HCT116 (cell line): ENCODE measurements at regions not wholly inside any gene's neighbourhood (a gene's known extent, or its start where the extent isn't known, plus 50 kb on each side); places are given as distances from the start of the nearest gene placed in this dataset.

Source experiments
- ATAC-seq: fragments of 200-7000 bp; cut with Tn5 transposase; 2 replicates; pipeline ENCODE4 v1.9.1; 2020; ENCODE audit warnings: mild to moderate bottlenecking, moderate library complexity
- BruUV-seq: library from RNA; stranded (reverse); fragments of 400-500 nt; replicated peaks from 2 replicates; lab custom pipeline; 2021; lab: Mats Ljungman, UMichigan
- CTCF ChIA-PET: fragments of 300-600 bp; sonication (Branson Sonifier 250); formaldehyde crosslinking; loops from one replicate; lab custom pipeline; 2021; ENCODE audit warnings: antibody characterized with exemption; lab: Charles Lee
- POLR2A ChIA-PET: fragments of 300-600, 350-600 bp; sonication (Branson Sonifier 250); formaldehyde crosslinking; loops from one replicate; lab custom pipeline; 2021; ENCODE audit warnings: antibody characterized with exemption; lab: Charles Lee
- RAD21 ChIA-PET, 2 experiments: fragments of 300-600 bp; sonication (Branson Sonifier 250); formaldehyde crosslinking; loops; one replicate each; lab custom pipeline; 2023; ENCODE audit warnings: low total read pairs in 2 of 2; ENCODE audit not compliant: uncharacterized antibody in 2 of 2, unreplicated experiment in 2 of 2, low non-redundant PET in 1 of 2; lab: Charles Lee
- DNase-seq: peaks from one replicate; pipeline ENCODE4 v3.0.0-alpha.2; 2010; ENCODE audit warnings: low read depth, low spot score
- H2AFZ ChIP-seq: fragments of 200-600 bp; shearing (Covaris generic), sonication (generic); 2 replicates; pipeline ENCODE4 v1.6.1; 2017; ENCODE audit warnings: low read depth, mixed run types, mixed read lengths, antibody characterized with exemption, low read length; ENCODE audit not compliant: poor library complexity, severe bottlenecking
- H3K27ac ChIP-seq: 2 replicates; pipeline ENCODE4 v1.5.1; 2012; ENCODE audit warnings: low read depth, low read length
- H3K27me3 ChIP-seq: fragments of 200-600 bp; sonication (generic); 2 replicates; pipeline ENCODE4 v1.6.1; 2016; ENCODE audit warnings: mixed run types, low read length, mixed read lengths; ENCODE audit not compliant: insufficient read depth
- H3K36me3 ChIP-seq, 2 experiments: fragments of 200-500 bp in 1 of 2; fragments of 200-600 bp in 1 of 2; sonication (Bioruptor generic) in 1 of 2; sonication (generic) in 1 of 2; 2 replicates each; pipeline versions ENCODE4 v1.5.1 to v1.6.1; 2014 to 2016; ENCODE audit warnings: low read length in 2 of 2, inconsistent platforms in 1 of 2, mixed read lengths in 1 of 2, mixed run types in 1 of 2; ENCODE audit not compliant: insufficient read depth in 2 of 2, control insufficient read depth in 1 of 2
- H3K4me1 ChIP-seq, 2 experiments: fragments of 200-600 bp in 1 of 2; sonication (generic) in 1 of 2; 2 replicates each; pipeline versions ENCODE4 v1.5.1 to v1.6.1; 2012 to 2017; ENCODE audit warnings: low read length in 2 of 2, inconsistent platforms in 1 of 2, mild to moderate bottlenecking in 1 of 2, mixed read lengths in 1 of 2, mixed run types in 1 of 2, moderate library complexity in 1 of 2; ENCODE audit not compliant: insufficient read depth in 2 of 2, control insufficient read depth in 1 of 2
- H3K4me2 ChIP-seq: fragments of 200-600 bp; sonication (generic); 2 replicates; pipeline ENCODE4 v1.6.1; 2017; ENCODE audit warnings: mixed run types, low read length, mixed read lengths
- H3K4me3 ChIP-seq, 2 experiments: fragments of 200-600 bp in 1 of 2; sonication (generic) in 1 of 2; replicated peaks in 1 of 2; 2 replicates each; pipeline ENCODE4 v1.5.1; 2011 to 2016; ENCODE audit warnings: low read length in 2 of 2, control low read depth in 1 of 2, low read depth in 1 of 2, mild to moderate bottlenecking in 1 of 2, mixed read lengths in 1 of 2, mixed run types in 1 of 2
- H3K79me2 ChIP-seq: fragments of 200-600 bp; sonication (generic); 2 replicates; pipeline ENCODE4 v1.6.1; 2017; ENCODE audit warnings: mild to moderate bottlenecking, mixed run types, low read length, moderate library complexity, mixed read lengths; ENCODE audit not compliant: insufficient read depth
- H3K9ac ChIP-seq: fragments of 200-600 bp; sonication (generic); 2 replicates; pipeline ENCODE4 v1.6.1; 2016; ENCODE audit warnings: low read length, mixed read lengths
- H3K9me2 ChIP-seq: fragments of 200-600 bp; sonication (generic), shearing (Covaris generic); 2 replicates; pipeline ENCODE4 v1.6.1; 2017; ENCODE audit warnings: mixed run types, mild to moderate bottlenecking, moderate library complexity; ENCODE audit not compliant: insufficient read depth
- H3K9me3 ChIP-seq, 2 experiments: fragments of 200-500 bp in 1 of 2; fragments of 200-600 bp in 1 of 2; sonication (Bioruptor generic) in 1 of 2; sonication (generic) in 1 of 2; 2 replicates each; pipeline ENCODE4 v1.6.1; 2014 to 2017; ENCODE audit warnings: low read length in 2 of 2, mixed read lengths in 2 of 2, inconsistent platforms in 1 of 2, low read depth in 1 of 2, mild to moderate bottlenecking in 1 of 2, mixed run types in 1 of 2, moderate library complexity in 1 of 2; ENCODE audit not compliant: control insufficient read depth in 1 of 2, insufficient read depth in 1 of 2
- H4K20me1 ChIP-seq: fragments of 200-600 bp; sonication (generic), shearing (Covaris generic); 2 replicates; pipeline ENCODE4 v1.6.1; 2017; ENCODE audit warnings: mixed run types, mild to moderate bottlenecking, moderate library complexity; ENCODE audit not compliant: insufficient read depth
- CBX3 ChIP-seq: IDR thresholded peaks from 2 replicates; pipeline ENCODE4 v1.6.1; 2012; ENCODE audit warnings: low read depth
- CEBPB ChIP-seq: IDR thresholded peaks from 2 replicates; pipeline ENCODE4 v1.6.1; 2012; ENCODE audit warnings: low read depth
- EZH2 ChIP-seq: fragments of 200-600 bp; sonication (generic); IDR thresholded peaks from 2 replicates; pipeline ENCODE4 v1.6.1; 2017; ENCODE audit warnings: antibody characterized with exemption, mixed run types
- JUND ChIP-seq: IDR thresholded peaks from 2 replicates; pipeline ENCODE4 v1.6.1; 2012
- POLR2A ChIP-seq: IDR thresholded peaks from 2 replicates; pipeline ENCODE4 v1.7.0; 2011; ENCODE audit warnings: borderline replicate concordance; ENCODE audit not compliant: insufficient read depth, insufficient read length; ENCODE audit errors: extremely low read depth
- POLR2AphosphoS5 ChIP-seq: IDR thresholded peaks from 2 replicates; pipeline ENCODE4 v1.6.1; 2011; ENCODE audit warnings: mild to moderate bottlenecking, low read depth, low read length, moderate library complexity
- SP1 ChIP-seq: IDR thresholded peaks from 2 replicates; pipeline ENCODE4 v1.6.1; 2012; ENCODE audit warnings: low read depth
- YY1 ChIP-seq: IDR thresholded peaks from 2 replicates; pipeline ENCODE4 v1.6.1; 2011; ENCODE audit warnings: low read length, low read depth, moderate library complexity, mild to moderate bottlenecking; ENCODE audit not compliant: insufficient replicate concordance; ENCODE audit errors: extremely low read depth
- ZFX ChIP-seq: fragments of 450-650 bp; IDR thresholded peaks from 2 replicates; pipeline ENCODE4 v1.6.1; 2017
- ZNF274 ChIP-seq: fragments of 200-500 bp; sonication (Bioruptor generic); IDR thresholded peaks from 2 replicates; pipeline ENCODE4 v1.6.1; 2014; ENCODE audit warnings: mild to moderate bottlenecking, low read depth, low read length, inconsistent platforms
- intact Hi-C: fragments of 100-400 bp; cut with micrococcal nuclease; formaldehyde crosslinking; loops from 2 replicates; pipeline ENCODE4 v1.10.0; 2022
- TF ChIP-seq, protein P1 (sequence below): IDR thresholded peaks from 2 replicates; pipeline ENCODE4 v1.6.1; 2012
- TF ChIP-seq, protein P2 (sequence below): IDR thresholded peaks from 2 replicates; pipeline ENCODE4 v1.6.1; 2011; ENCODE audit warnings: mild to moderate bottlenecking, low read length, moderate library complexity; ENCODE audit not compliant: insufficient replicate concordance; ENCODE audit errors: extremely low read depth

GRCh38 chr14:82854901-82855300 lies 1321.2 kb upstream of the SEL1L start (continued):
- TF ChIP-seq, protein P1, sequence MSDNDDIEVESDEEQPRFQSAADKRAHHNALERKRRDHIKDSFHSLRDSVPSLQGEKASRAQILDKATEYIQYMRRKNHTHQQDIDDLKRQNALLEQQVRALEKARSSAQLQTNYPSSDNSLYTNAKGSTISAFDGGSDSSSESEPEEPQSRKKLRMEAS, result no peak
- TF ChIP-seq, all 23 proteins: peak for 0

DNA sequence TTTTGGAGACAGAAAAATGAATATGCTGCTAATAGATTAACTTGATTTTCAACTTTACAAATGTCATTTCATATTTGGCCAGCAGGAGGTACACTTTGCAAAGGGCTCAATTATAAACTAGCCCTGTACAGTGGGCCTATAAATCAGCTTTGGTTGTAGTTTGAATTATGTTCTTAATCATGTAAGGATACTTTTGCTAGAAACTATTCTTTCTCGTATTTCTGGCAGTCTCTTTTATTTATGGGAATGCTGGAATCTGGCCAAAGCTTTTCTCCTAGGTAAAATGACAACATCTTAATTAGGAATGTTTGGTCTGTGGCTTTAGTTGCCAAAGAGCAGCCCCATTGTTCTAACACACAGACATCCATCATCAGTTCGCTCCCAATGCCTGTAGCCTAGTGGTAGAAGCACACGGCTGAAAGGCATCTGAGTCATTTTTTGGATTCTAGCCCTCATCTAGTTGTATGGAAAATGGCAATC lies 1322.3 kb upstream of the SEL1L start:
- ATAC-seq, result no peak
- H3K9me3 ChIP-seq, result peaks cover 12% of the 10 kb centered on the region in 2 experiments; a peak in 2 of 4 replicates

More for the DNA sequence above, 1322.3 kb upstream of the SEL1L start:
- CTCF ChIA-PET, result no interaction called here
- no peaks in the 10 kb centered on the region for H3K4me1 ChIP-seq
- POLR2A ChIA-PET, result no interaction called here
- H3K27me3 ChIP-seq, result no peaks in the 10 kb centered on the region
- no peaks in the 10 kb centered on the region for H3K79me2 ChIP-seq
- no TSS peak for BruUV-seq
- H3K9me2 ChIP-seq, result no peaks in the 10 kb centered on the region
- H4K20me1 ChIP-seq, result no peaks in the 10 kb centered on the region
- H3K4me3 ChIP-seq, result no peak overlapping the region
- TF ChIP-seq ZNF274, result no peak
- TF ChIP-seq, protein P2, sequence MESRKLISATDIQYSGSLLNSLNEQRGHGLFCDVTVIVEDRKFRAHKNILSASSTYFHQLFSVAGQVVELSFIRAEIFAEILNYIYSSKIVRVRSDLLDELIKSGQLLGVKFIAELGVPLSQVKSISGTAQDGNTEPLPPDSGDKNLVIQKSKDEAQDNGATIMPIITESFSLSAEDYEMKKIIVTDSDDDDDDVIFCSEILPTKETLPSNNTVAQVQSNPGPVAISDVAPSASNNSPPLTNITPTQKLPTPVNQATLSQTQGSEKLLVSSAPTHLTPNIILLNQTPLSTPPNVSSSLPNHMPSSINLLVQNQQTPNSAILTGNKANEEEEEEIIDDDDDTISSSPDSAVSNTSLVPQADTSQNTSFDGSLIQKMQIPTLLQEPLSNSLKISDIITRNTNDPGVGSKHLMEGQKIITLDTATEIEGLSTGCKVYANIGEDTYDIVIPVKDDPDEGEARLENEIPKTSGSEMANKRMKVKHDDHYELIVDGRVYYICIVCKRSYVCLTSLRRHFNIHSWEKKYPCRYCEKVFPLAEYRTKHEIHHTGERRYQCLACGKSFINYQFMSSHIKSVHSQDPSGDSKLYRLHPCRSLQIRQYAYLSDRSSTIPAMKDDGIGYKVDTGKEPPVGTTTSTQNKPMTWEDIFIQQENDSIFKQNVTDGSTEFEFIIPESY, result no peak
- TF ChIP-seq YY1, result no peak
- TF ChIP-seq JUND, result no peak
- TF ChIP-seq SP1, result no peak
- TF ChIP-seq, protein P1, result no peak
- TF ChIP-seq CEBPB, result no peak
- TF ChIP-seq POLR2A, result no peak
- no peak for TF ChIP-seq ZFX
- no peak for TF ChIP-seq EZH2
- TF ChIP-seq POLR2AphosphoS5, result no peak
- no peak for TF ChIP-seq CBX3
- RAD21 ChIA-PET, result no interaction called here
- H3K27ac ChIP-seq, result no peak overlapping the region
- H3K36me3 ChIP-seq, result no peaks in the 10 kb centered on the region
- H3K9ac ChIP-seq, result no peak overlapping the region
- H2AFZ ChIP-seq, result no peak overlapping the region
- intact Hi-C loops, result no loop called here
- no peak for DNase-seq
- no peak overlapping the region for H3K4me2 ChIP-seq
